ENCODE measurements at regions not wholly inside any gene's neighbourhood (a gene's known extent, or its start where the extent isn't known, plus 50 kb on each side); places are given as distances from the start of the nearest gene placed in this dataset.

GRCh38 chr5:155684417-155684816 lies 642.5 kb upstream of the SGCD start:
- TF ChIP-seq CTCF (IDR thresholded peaks at IDR 0.05) (no peak), REST (IDR thresholded peaks at IDR 0.05; ENCODE audit: insufficient read depth in 1 of 2, low read depth in 2 of 2, low read length in 1 of 2) (no peak), POLR2AphosphoS5 (IDR thresholded peaks at IDR 0.05; ENCODE audit: low read depth, low read length) (no peak), SIN3A (IDR thresholded peaks at IDR 0.05; ENCODE audit: borderline replicate concordance, insufficient read depth, low read depth, low read length) (no peak), TCF7L2 (IDR thresholded peaks at IDR 0.05; ENCODE audit: low read depth, low read length) (no peak)
